Sigmoid colon (tissue), 4 donors: ENCODE measurements at regions not wholly inside any gene's neighbourhood (a gene's known extent, or its start where the extent isn't known, plus 50 kb on each side); places are given as distances from the start of the nearest gene placed in this dataset.

Experiments used
- CTCF ChIP-seq, 4 experiments: fragments of 450-650 bp in 3 of 4; fragments of 200-600 bp in 1 of 4; IDR thresholded peaks; one replicate each; pipeline ENCODE4 v1.5.1; 2016 to 2019; ENCODE audit warnings: antibody characterized with exemption in 4 of 4, mild to moderate bottlenecking in 3 of 4, moderate library complexity in 2 of 4
- EP300 ChIP-seq, 4 donors: sonication (generic); formaldehyde crosslinking; IDR thresholded peaks; one replicate each; pipeline ENCODE4 v1.6.1; 2017; ENCODE audit warnings: antibody characterized with exemption in 4 of 4
- POLR2A ChIP-seq, 2 donors: fragments of 450-650 bp; IDR thresholded peaks; one replicate each; pipeline ENCODE4 v1.6.1; 2016; ENCODE audit warnings: antibody characterized with exemption in 2 of 2, mild to moderate bottlenecking in 2 of 2, moderate library complexity in 2 of 2

DNA sequence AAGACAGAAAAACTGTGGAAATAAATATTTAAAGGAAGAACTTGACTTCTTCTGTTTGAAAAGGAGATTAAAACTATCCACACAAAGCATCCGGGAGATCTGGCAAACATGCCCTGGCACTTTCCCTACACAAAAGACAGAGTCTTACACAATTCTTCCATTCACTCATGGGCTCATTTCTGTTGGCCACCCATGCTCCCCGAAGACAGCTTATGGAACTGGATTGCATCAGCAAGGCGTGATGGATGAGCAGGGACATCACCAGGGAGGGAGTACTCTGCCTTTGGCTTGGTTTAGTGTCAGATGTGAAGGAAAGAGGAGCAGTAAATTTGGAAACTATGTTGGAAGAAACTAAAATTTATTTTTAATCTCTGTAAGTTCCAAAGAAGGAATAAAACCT is 379.3 kb downstream of the CD109 start:
- TF ChIP-seq CTCF (IDR thresholded peaks at IDR 0.05) (no peak), POLR2A (IDR thresholded peaks at IDR 0.05) (no peak), EP300 (IDR thresholded peaks at IDR 0.05) (no peak)
